Activated CD4-positive, alpha-beta memory T cell treated with anti-CD3 and anti-CD28 coated beads for 36 hours (primary cell): ENCODE measurements at regions not wholly inside any gene's neighbourhood (a gene's known extent, or its start where the extent isn't known, plus 50 kb on each side); places are given as distances from the start of the nearest gene placed in this dataset.

ENCODE experiments used
- CTCF ChIA-PET: fragments of 350-600 bp; sonication (Branson Sonifier 250); formaldehyde crosslinking; loops from one replicate; lab custom pipeline; 2021; ENCODE audit warnings: antibody characterized with exemption, inconsistent platforms; lab: Charles Lee
- POLR2A ChIA-PET: fragments of 350-600 bp; sonication (Branson Sonifier 250); formaldehyde crosslinking; loops from one replicate; lab custom pipeline; 2021; ENCODE audit warnings: antibody characterized with exemption; lab: Charles Lee
- DNase-seq: peaks from one replicate; pipeline ENCODE4 v3.0.0-alpha.2; 2020
- H3K27ac Mint-ChIP-seq: one replicate; pipeline ENCODE4 v1.8.0; 2021; ENCODE audit warnings: mixed read lengths
- H3K27me3 Mint-ChIP-seq: one replicate; pipeline ENCODE4 v1.8.0; 2021; ENCODE audit warnings: mixed read lengths
- H3K36me3 Mint-ChIP-seq: one replicate; pipeline ENCODE4 v1.8.0; 2021; ENCODE audit warnings: mixed read lengths
- H3K4me1 Mint-ChIP-seq: one replicate; pipeline ENCODE4 v1.8.0; 2021; ENCODE audit warnings: low read depth, mixed read lengths
- H3K4me3 Mint-ChIP-seq: one replicate; pipeline ENCODE4 v1.8.0; 2021; ENCODE audit warnings: mild to moderate bottlenecking, mixed read lengths
- H3K9me3 Mint-ChIP-seq: one replicate; pipeline ENCODE4 v1.8.0; 2021; ENCODE audit warnings: mixed read lengths
- intact Hi-C: fragments of 100-400 bp; cut with micrococcal nuclease; formaldehyde crosslinking; loops from one replicate; pipeline ENCODE4 v1.15.1; 2023

DNA sequence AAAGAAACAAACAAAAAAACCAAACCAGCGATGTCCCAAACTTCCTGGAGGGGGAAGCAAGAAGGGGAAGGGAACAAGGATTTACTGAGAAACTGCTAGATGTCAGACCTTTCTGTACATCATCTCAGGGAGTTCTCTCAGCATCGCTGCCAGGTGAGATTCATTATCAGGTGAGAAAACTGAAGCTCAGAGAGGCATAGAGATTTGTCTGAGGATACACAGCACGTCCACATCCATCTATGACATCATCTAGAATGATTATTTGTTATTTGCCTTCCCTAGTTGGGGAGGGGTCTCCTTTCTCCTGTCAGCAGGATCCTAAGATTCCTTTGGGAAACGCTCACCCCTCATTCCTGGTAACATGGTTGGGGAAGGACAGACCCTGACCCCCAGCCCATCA, 57.1 kb upstream of the LINGO1 start:
- H3K4me1 Mint-ChIP-seq: no peaks in the 10 kb centered on the region
- H3K36me3 Mint-ChIP-seq: no peaks in the 10 kb centered on the region
- intact Hi-C loops: no loop called here
- POLR2A ChIA-PET: no interaction called here
- no peaks in the 10 kb centered on the region for H3K9me3 Mint-ChIP-seq
- H3K4me3 Mint-ChIP-seq: no peak overlapping the region
- CTCF ChIA-PET: no interaction called here
- DNase-seq: no peak
- H3K27me3 Mint-ChIP-seq: peaks cover 29% of the 10 kb centered on the region
- no peak overlapping the region for H3K27ac Mint-ChIP-seq

DNA sequence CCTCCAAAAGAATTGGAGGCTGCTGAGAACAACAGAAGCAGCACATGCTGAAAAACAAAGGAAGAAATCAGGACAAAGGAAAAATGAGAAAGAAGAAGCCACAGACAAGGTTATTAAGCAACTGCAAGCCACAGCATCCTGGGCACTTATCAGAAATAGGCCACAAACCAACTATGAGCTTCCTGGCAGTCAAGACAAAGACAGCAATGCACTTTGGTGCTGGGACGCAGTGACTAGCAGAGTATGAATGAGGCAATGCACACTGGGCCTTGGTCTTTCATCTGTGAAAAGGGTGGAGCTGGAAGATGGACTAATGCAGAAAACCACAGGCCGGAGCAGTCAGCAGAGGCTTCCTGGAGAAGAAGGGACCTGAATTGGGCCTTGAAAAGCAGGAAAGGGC, 56.0 kb upstream of the LINGO1 start:
- Mint-ChIP-seq H3K27me3 (peaks cover 27% of the 10 kb centered on the region), H3K4me3 (no peak overlapping the region), H3K9me3 (no peaks in the 10 kb centered on the region), H3K36me3 (no peaks in the 10 kb centered on the region), H3K4me1 (no peaks in the 10 kb centered on the region), H3K27ac (no peak overlapping the region)
- ChIA-PET POLR2A (no interaction called here), CTCF (no interaction called here)
- no peak for DNase-seq
- intact Hi-C loops: no loop called here

DNA sequence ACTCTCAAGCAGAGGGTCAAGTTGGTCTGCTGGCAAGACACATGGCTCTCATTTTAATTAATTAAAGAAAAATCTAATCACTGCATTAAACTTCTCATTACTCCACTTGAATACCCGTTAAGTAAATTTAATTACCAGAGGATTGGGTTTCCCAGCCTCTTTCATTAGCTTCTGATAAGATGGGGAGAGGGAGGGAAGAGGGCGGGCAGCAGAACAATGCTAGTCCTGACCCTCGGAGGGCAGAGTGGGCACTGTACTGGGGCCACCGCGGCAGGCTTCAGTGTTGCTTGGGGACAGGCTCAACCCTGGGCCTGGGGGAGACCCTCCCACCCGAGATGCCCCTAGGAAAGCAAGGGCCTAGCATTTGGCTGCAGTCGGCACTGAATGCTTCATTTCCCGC, 55.6 kb upstream of the LINGO1 start:
- H3K4me3 Mint-ChIP-seq: no peak overlapping the region
- DNase-seq: no peak
- CTCF ChIA-PET: no interaction called here
- peaks cover 23% of the 10 kb centered on the region for H3K27me3 Mint-ChIP-seq
- no peaks in the 10 kb centered on the region for H3K9me3 Mint-ChIP-seq
- POLR2A ChIA-PET: no interaction called here
- H3K27ac Mint-ChIP-seq: no peak overlapping the region
- intact Hi-C loops: no loop called here
- H3K4me1 Mint-ChIP-seq: no peaks in the 10 kb centered on the region
- no peaks in the 10 kb centered on the region for H3K36me3 Mint-ChIP-seq

DNA sequence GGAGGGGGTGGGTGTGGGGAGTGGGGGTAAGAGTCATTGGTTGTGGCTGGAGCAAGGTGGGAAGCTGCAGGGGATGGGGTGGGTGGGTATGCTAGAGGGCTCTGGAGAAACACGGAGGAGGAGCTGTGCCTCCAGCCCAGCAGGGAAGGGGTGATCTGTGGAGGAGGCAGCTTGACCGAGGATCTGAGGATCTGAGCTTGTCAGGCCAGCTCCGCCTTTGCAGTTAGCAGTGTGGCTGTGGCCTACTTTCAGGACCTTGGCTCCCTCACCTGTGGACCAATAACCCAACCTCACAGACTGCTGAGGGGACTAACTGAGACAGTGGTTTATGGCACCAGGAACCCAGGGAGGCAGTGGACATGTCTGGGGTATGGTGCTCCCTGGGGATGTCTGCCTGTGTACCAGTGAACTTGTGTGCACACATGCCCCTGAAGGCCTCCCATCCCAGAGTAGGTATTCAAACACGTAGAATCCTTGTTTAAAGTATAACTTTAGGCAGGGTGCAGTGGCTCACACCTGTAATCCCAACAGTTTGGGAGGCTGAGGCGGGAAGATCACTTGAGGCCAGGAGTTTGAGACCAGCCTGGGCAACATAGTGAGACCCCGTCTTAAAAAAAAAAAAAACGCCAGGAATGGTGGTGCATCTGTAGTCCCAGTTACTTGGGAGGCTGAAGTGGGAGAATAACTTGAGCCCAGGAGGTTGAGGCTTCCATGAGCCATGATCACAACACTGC, 52.5 kb upstream of the LINGO1 start:
- Mint-ChIP-seq H3K9me3 (no peaks in the 10 kb centered on the region), H3K4me1 (no peaks in the 10 kb centered on the region), H3K4me3 (no peak overlapping the region), H3K36me3 (no peaks in the 10 kb centered on the region), H3K27ac (no peak overlapping the region), H3K27me3 (peaks cover 14% of the 10 kb centered on the region)
- DNase-seq: no peak
- intact Hi-C loops: no loop called here
- POLR2A ChIA-PET: no interaction called here
- CTCF ChIA-PET: no interaction called here

DNA sequence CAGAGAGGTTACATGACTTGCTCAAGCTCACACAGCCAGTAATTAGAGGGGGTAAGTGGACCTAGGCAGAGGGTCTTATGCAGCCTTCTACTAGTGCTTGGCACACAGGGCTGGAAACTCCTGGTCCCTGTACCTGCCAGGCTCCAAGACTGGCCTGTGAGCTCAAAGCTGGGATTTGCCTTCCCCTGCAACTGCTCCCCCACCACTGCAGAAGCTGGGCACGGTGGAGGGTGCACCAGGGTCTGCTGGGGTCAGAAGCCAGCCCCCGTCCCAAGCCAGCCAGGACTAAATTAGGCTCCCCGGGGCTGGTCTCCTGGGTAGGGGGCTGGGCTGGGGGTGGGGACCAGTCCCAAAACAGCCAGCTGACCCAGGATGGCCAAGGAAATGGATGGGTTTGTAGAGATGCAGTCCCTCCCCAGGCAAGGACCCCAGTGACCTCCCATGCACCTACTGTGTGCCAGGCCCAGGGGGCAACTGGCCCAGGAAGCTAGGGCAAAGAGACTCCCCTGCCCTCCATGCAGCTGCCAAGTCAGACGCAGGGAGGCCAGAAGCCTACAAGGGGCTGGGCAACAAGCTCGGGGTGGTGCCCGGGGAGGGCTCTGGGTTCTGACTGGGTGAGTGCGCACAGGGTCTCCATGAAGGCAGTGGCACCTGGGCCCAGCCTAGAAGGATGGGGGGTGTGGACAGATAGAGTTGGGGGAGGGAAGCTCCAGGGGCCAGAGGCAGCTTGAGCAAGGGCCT, 51.8 kb upstream of the LINGO1 start:
- CTCF ChIA-PET: no interaction called here
- no peak overlapping the region for H3K27ac Mint-ChIP-seq
- POLR2A ChIA-PET: no interaction called here
- H3K9me3 Mint-ChIP-seq: no peaks in the 10 kb centered on the region
- H3K4me3 Mint-ChIP-seq: no peak overlapping the region
- no peaks in the 10 kb centered on the region for H3K4me1 Mint-ChIP-seq
- peaks cover 14% of the 10 kb centered on the region for H3K27me3 Mint-ChIP-seq
- intact Hi-C loops: no loop called here
- H3K36me3 Mint-ChIP-seq: no peaks in the 10 kb centered on the region
- DNase-seq: no peak

DNA sequence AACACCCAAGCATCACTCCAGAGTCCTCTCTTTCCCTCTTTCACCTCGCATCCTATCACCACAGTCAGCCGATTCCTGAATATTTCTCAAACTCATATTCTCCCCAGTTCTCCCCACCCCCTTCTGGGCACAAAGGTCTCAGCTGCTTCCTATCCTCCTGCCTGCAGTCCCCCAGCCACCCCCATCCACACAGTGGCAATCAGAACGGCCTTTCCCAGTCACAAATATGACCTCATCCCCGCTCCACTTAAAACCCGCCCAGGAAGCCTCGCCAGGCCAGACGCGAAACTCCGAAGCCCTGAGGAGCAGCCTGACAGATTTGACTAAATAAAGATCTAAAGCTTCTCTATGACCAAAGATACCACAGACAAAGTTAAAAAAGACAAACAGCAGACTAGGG, 49.9 kb upstream of the LINGO1 start:
- no peak overlapping the region for H3K27ac Mint-ChIP-seq
- POLR2A ChIA-PET: no interaction called here
- intact Hi-C loops: no loop called here

More for the DNA sequence above, 49.9 kb upstream of the LINGO1 start:
- Mint-ChIP-seq H3K4me3 (no peak overlapping the region), H3K27me3 (peaks cover 9% of the 10 kb centered on the region), H3K4me1 (no peaks in the 10 kb centered on the region), H3K9me3 (no peaks in the 10 kb centered on the region), H3K36me3 (no peaks in the 10 kb centered on the region)
- CTCF ChIA-PET: no interaction called here
- DNase-seq: no peak
